H1 (cell line): ENCODE measurements at regions not wholly inside any gene's neighbourhood (a gene's known extent, or its start where the extent isn't known, plus 50 kb on each side); places are given as distances from the start of the nearest gene placed in this dataset.
A peak's percentile ranks its signal among the peaks of the same experiment; 100 is the strongest.

Source experiments
- CTCF ChIA-PET: fragments of 300-600 bp; sonication (Branson Sonifier 250); formaldehyde crosslinking; loops from one replicate; lab custom pipeline; 2021; ENCODE audit not compliant: partially characterized antibody; lab: Charles Lee
- POLR2A ChIA-PET: fragments of 300-600 bp; sonication (Branson Sonifier 250); formaldehyde crosslinking; loops from one replicate; lab custom pipeline; 2021; ENCODE audit warnings: inconsistent platforms; ENCODE audit not compliant: partially characterized antibody; lab: Charles Lee
- DNase-seq, 2 experiments: peaks; one replicate each; pipeline versions ENCODE4 v3.0.0 to v3.0.0-alpha.2; 2010 to 2022; ENCODE audit warnings: low spot score in 2 of 2, low read depth in 1 of 2, mixed read lengths in 1 of 2
- FAIRE-seq: peaks from 2 replicates; lab custom pipeline; 2011; peaks lifted over from hg19 to GRCh38; lab: Jason Lieb, UNC
- H2AFZ ChIP-seq: 2 replicates; pipeline ENCODE4 v1.8.1; 2012; ENCODE audit warnings: low read length, inconsistent platforms
- H2AK5ac ChIP-seq: 2 replicates; pipeline ENCODE4 v1.6.1; 2013; ENCODE audit warnings: low read depth, low read length
- H2BK120ac ChIP-seq: replicated peaks from 2 replicates; pipeline ENCODE3; 2013; ENCODE audit warnings: low read depth, low read length, inconsistent platforms
- H2BK12ac ChIP-seq: 2 replicates; pipeline ENCODE4 v1.6.1; 2013; ENCODE audit warnings: low read depth, low read length
- H2BK15ac ChIP-seq: 2 replicates; pipeline ENCODE4 v1.6.1; 2013; ENCODE audit warnings: low read length
- H2BK20ac ChIP-seq: 2 replicates; pipeline ENCODE4 v1.6.1; 2013; ENCODE audit warnings: low read length
- H2BK5ac ChIP-seq: 2 replicates; pipeline ENCODE4 v1.6.1; 2013; ENCODE audit warnings: low read depth, low read length
- H3K14ac ChIP-seq: 2 replicates; pipeline ENCODE4 v1.6.1; 2013; ENCODE audit warnings: inconsistent platforms; ENCODE audit not compliant: insufficient read length
- H3K18ac ChIP-seq: 2 replicates; pipeline ENCODE4 v1.6.1; 2013; ENCODE audit warnings: low read length; ENCODE audit errors: extremely low read depth
- H3K23ac ChIP-seq: 2 replicates; pipeline ENCODE4 v1.6.1; 2013; ENCODE audit warnings: inconsistent platforms; ENCODE audit not compliant: insufficient read length
- H3K23me2 ChIP-seq: 2 replicates; pipeline ENCODE4 v1.6.1; 2013; ENCODE audit warnings: low read depth, low read length
- H3K27ac ChIP-seq: 2 replicates; pipeline ENCODE4 v1.6.1; 2011; ENCODE audit warnings: low read depth, low read length, inconsistent platforms
- H3K27me3 ChIP-seq, 4 experiments: replicated peaks in 1 of 4; 1 replicate in 1 of 4; 2 replicates in 3 of 4; pipeline versions ENCODE4 v1.6.1 to v1.8.1; 2011 to 2013; ENCODE audit warnings: low read length in 3 of 4, mild to moderate bottlenecking in 3 of 4, inconsistent platforms in 2 of 4, mixed read lengths in 2 of 4, moderate library complexity in 1 of 4; ENCODE audit not compliant: control insufficient read depth in 3 of 4, insufficient read depth in 3 of 4; ENCODE audit errors: extremely low read depth in 1 of 4
- H3K36me3 ChIP-seq, 4 experiments: 2 replicates each; pipeline versions ENCODE4 v1.6.1 to v1.8.1; 2011 to 2013; ENCODE audit warnings: mild to moderate bottlenecking in 4 of 4, low read length in 3 of 4, moderate library complexity in 2 of 4, control low read depth in 1 of 4, inconsistent platforms in 1 of 4; ENCODE audit not compliant: insufficient read depth in 4 of 4, control insufficient read depth in 2 of 4
- H3K4ac ChIP-seq: replicated peaks from 2 replicates; pipeline ENCODE3; 2013; ENCODE audit warnings: low read length, low read depth, mixed read lengths, inconsistent platforms; ENCODE audit not compliant: insufficient read length
- H3K4me1 ChIP-seq, 4 experiments: replicated peaks in 1 of 4; 1 replicate in 1 of 4; 2 replicates in 3 of 4; pipeline versions ENCODE4 v1.6.1 to v1.8.1; 2011 to 2013; ENCODE audit warnings: low read length in 3 of 4, inconsistent platforms in 2 of 4, mixed read lengths in 1 of 4; ENCODE audit not compliant: insufficient read depth in 4 of 4, control insufficient read depth in 3 of 4
- H3K4me2 ChIP-seq, 2 experiments: 2 replicates each; pipeline versions ENCODE4 v1.6.1 to v1.8.1; 2011 to 2013; ENCODE audit warnings: low read depth in 2 of 2, low read length in 2 of 2, control low read depth in 1 of 2, inconsistent platforms in 1 of 2, mild to moderate bottlenecking in 1 of 2; ENCODE audit not compliant: insufficient read depth in 1 of 2
- H3K4me3 ChIP-seq, 4 experiments: fragments of 200-600, 300-600 bp in 1 of 4; sonication (generic), shearing (Covaris generic), sonication (Bioruptor Twin) in 1 of 4; 2 replicates each; pipeline versions ENCODE4 v1.5.1 to v1.8.1; 2011 to 2016; ENCODE audit warnings: low read length in 4 of 4, low read depth in 3 of 4, control low read depth in 2 of 4, inconsistent platforms in 2 of 4, mild to moderate bottlenecking in 2 of 4, mixed read lengths in 1 of 4, moderate library complexity in 1 of 4; ENCODE audit not compliant: insufficient read depth in 2 of 4; ENCODE audit errors: extremely low read depth in 1 of 4
- H3K56ac ChIP-seq: replicated peaks from 2 replicates; pipeline ENCODE3; 2013; ENCODE audit warnings: low read depth, mild to moderate bottlenecking, mixed read lengths, low read length, inconsistent platforms; ENCODE audit not compliant: insufficient read length
- H3K79me1 ChIP-seq: 2 replicates; pipeline ENCODE4 v1.6.1; 2013; ENCODE audit warnings: low read depth, low read length, control low read depth
- H3K79me2 ChIP-seq, 2 experiments: 2 replicates each; pipeline versions ENCODE4 v1.6.1 to v1.8.1; 2012 to 2013; ENCODE audit warnings: low read length in 2 of 2, mild to moderate bottlenecking in 2 of 2, inconsistent platforms in 1 of 2; ENCODE audit not compliant: insufficient read depth in 2 of 2, control insufficient read depth in 1 of 2
- H3K9ac ChIP-seq, 4 experiments: replicated peaks in 1 of 4; 1 replicate in 1 of 4; 2 replicates in 3 of 4; pipeline versions ENCODE4 v1.6.1 to v1.8.1; 2011 to 2013; ENCODE audit warnings: low read depth in 3 of 4, low read length in 3 of 4, control low read depth in 2 of 4, mild to moderate bottlenecking in 2 of 4, moderate library complexity in 2 of 4, inconsistent platforms in 1 of 4; ENCODE audit errors: extremely low read depth in 1 of 4
- H3K9me3 ChIP-seq, 2 experiments: 2 replicates each; pipeline versions ENCODE4 v1.6.1 to v1.8.1; 2012 to 2013; ENCODE audit warnings: mild to moderate bottlenecking in 2 of 2, moderate library complexity in 2 of 2, control low read depth in 1 of 2, inconsistent platforms in 1 of 2, low read depth in 1 of 2, low read length in 1 of 2, mixed read lengths in 1 of 2; ENCODE audit not compliant: insufficient read depth in 2 of 2
- H4K20me1 ChIP-seq, 2 experiments: replicated peaks in 1 of 2; 2 replicates each; pipeline versions ENCODE3 to v1.8.1; 2011 to 2013; ENCODE audit warnings: inconsistent platforms in 2 of 2, low read length in 2 of 2, mild to moderate bottlenecking in 1 of 2; ENCODE audit not compliant: insufficient read depth in 2 of 2, control insufficient read depth in 1 of 2
- H4K5ac ChIP-seq: 2 replicates; pipeline ENCODE4 v1.6.1; 2013; ENCODE audit warnings: low read length, low read depth, mixed read lengths, inconsistent platforms; ENCODE audit not compliant: insufficient read length
- H4K8ac ChIP-seq: 2 replicates; pipeline ENCODE4 v1.8.0; 2013; ENCODE audit warnings: mild to moderate bottlenecking, moderate library complexity, low read length, inconsistent platforms; ENCODE audit not compliant: insufficient read depth; ENCODE audit errors: extremely low read depth
- H4K91ac ChIP-seq: replicated peaks from 2 replicates; pipeline ENCODE3; 2013; ENCODE audit warnings: low read length, mixed read lengths, inconsistent platforms; ENCODE audit not compliant: insufficient read length
- ATF2 ChIP-seq: IDR thresholded peaks from 2 replicates; pipeline ENCODE4 v1.6.1; 2012; ENCODE audit warnings: low read length, inconsistent platforms
- CEBPB ChIP-seq: IDR thresholded peaks from 2 replicates; pipeline ENCODE4 v1.6.1; 2012; ENCODE audit warnings: low read depth, low read length
- WGBS, 2 experiments: shearing (Covaris generic) in 1 of 2; methylation state at CpG; one replicate each; pipeline versions ENCODE4 v1.1.6 to v1.1.7; 2013 to 2015; ENCODE audit warnings: low lambda C conversion rate in 2 of 2, mixed read lengths in 2 of 2, inconsistent platforms in 1 of 2, low coverage in 1 of 2, missing lambda C conversion rate in 1 of 2; ENCODE audit not compliant: insufficient replicate concordance in 2 of 2, insufficient coverage in 1 of 2, insufficient read length in 1 of 2; ENCODE audit errors: extremely low coverage in 1 of 2, missing lambda C conversion rate in 1 of 2; 5-methylcytosine and 5-hydroxymethylcytosine counted together

DNA sequence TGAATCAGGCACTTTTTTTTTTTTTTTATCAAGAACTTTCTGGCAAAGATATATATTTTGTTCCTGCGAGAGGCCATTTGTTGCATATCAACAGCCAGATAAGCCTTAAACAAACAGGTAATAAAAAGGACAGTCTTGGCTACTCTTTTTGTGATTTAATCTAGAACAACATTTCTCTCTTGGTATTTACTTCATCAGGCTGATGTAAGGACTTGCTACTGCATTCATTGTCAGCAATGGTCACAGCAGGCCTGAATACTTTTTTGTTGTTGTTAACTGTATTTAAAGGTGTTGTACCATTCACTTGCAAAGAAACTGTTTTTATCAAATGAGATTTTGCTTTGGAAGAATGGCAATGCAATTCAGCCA is 683.8 kb downstream of the IRS1 start:
- POLR2A ChIA-PET, result no interaction called here
- H4K91ac ChIP-seq, result no peak overlapping the region
- DNase-seq (no peak), FAIRE-seq (no peak)
- CTCF ChIA-PET, result interaction anchor here (0.5 to 0.8 kb wide), 2 partner anchors 84 to 225 kb away, joined by 3 read pairs; no protein-coding TSS in a partner anchor
- H3K18ac ChIP-seq, result no peak overlapping the region
- no peak overlapping the region for H4K8ac ChIP-seq
- no peak overlapping the region for H3K23ac ChIP-seq
- H3K9ac ChIP-seq, result no peak overlapping the region
- no peaks in the 10 kb centered on the region for H4K20me1 ChIP-seq
- no peak overlapping the region for H3K56ac ChIP-seq
- no peak overlapping the region for H2BK12ac ChIP-seq
- H3K4me3 ChIP-seq, result peak overlapping the region in 1 of 4 experiments; percentile 2; a peak in 1 of 8 replicates
- H2BK15ac ChIP-seq, result no peak overlapping the region
- no peaks in the 10 kb centered on the region for H3K79me1 ChIP-seq
- no peak overlapping the region for H2BK20ac ChIP-seq
- H3K9me3 ChIP-seq, result no peaks in the 10 kb centered on the region
- no peak overlapping the region for H2AFZ ChIP-seq
- no peaks in the 10 kb centered on the region for H3K36me3 ChIP-seq
- H2BK120ac ChIP-seq, result no peak overlapping the region
- H3K79me2 ChIP-seq, result no peaks in the 10 kb centered on the region
- no peak overlapping the region for H2AK5ac ChIP-seq
- H3K27me3 ChIP-seq, result no peaks in the 10 kb centered on the region
- no peak overlapping the region for H3K14ac ChIP-seq
- no peak overlapping the region for H2BK5ac ChIP-seq
- H3K4ac ChIP-seq, result no peak overlapping the region
- 65% methylated on average over 1 of the region's 1 CpG; no CpG with 5 or more reads in 1 of the 2 experiments for WGBS, 2 experiments
- no peak overlapping the region for H4K5ac ChIP-seq
- H3K27ac ChIP-seq, result no peak overlapping the region
- no peaks in the 10 kb centered on the region for H3K23me2 ChIP-seq
- 0 out of 4 replicates have a peak overlapping the region, but pooled peaks of 1 of the 2 experiments have one; percentile 2 for H3K4me2 ChIP-seq
- peaks cover 0 to 4% (median 0%) of the 10 kb centered on the region in 4 experiments; a peak in 2 of 7 replicates for H3K4me1 ChIP-seq
- TF ChIP-seq CEBPB (peak; percentile 35; the same call in 1 of the 2 replicates), ATF2 (no peak)
